GM12872 (cell line): ENCODE measurements at regions not wholly inside any gene's neighbourhood (a gene's known extent, or its start where the extent isn't known, plus 50 kb on each side); places are given as distances from the start of the nearest gene placed in this dataset.

Experiments
- CTCF ChIP-seq: IDR thresholded peaks from 3 replicates; pipeline ENCODE4 v1.5.1; 2011; ENCODE audit warnings: low read depth, mild to moderate bottlenecking, low read length, moderate library complexity; ENCODE audit not compliant: insufficient read depth

GRCh38 chr9:79962150-79962549, 390.4 kb downstream of the TLE4 start:
- no peak for TF ChIP-seq CTCF

DNA sequence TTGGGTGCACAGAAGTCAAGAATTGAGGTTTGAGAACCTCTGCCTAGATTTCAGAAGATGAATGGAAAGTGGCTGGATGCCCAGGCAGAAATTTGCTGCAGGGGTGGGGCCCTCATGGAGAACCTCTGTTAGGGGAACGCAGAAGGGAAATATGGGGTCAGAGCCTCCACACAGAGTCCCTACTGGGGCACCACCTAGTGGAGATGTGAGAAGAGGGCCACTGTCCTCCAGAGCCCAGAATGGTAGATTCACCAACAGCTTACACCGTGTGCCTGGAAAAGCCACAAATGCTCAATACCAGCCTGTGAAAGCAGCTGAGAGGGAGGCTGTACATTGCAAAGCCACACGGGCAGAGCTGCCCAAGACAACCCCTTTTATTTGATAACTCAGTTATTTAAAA, 383.5 kb downstream of the TLE4 start:
- TF ChIP-seq CTCF: peak; percentile 57

GRCh38 chr9:79953908-79954307, 382.1 kb downstream of the TLE4 start:
- no peak for TF ChIP-seq CTCF

- TF ChIP-seq CTCF: no peak
Measured at GRCh38 chr9:79952401-79952800, 380.6 kb downstream of the TLE4 start.

- TF ChIP-seq CTCF: no peak
Measured at GRCh38 chr9:79946712-79947111, 374.9 kb downstream of the TLE4 start.

GRCh38 chr9:79945495-79945894, 373.7 kb downstream of the TLE4 start:
- no peak for TF ChIP-seq CTCF

GRCh38 chr9:79945016-79945415, 373.3 kb downstream of the TLE4 start:
- no peak for TF ChIP-seq CTCF

- TF ChIP-seq CTCF: no peak
Measured at GRCh38 chr9:79940919-79941318, 369.2 kb downstream of the TLE4 start.
